Thoracic aorta (tissue), 2 donors: ENCODE measurements at regions not wholly inside any gene's neighbourhood (a gene's known extent, or its start where the extent isn't known, plus 50 kb on each side); places are given as distances from the start of the nearest gene placed in this dataset.

Experiments
- ATAC-seq: fragments of 150-250 bp; one replicate; pipeline ENCODE4 v1.8.0; 2017; ENCODE audit warnings: low read depth; ENCODE audit not compliant: insufficient number of reproducible peaks, low FRiP score
- DNase-seq: peaks from one replicate; pipeline ENCODE4 v3.0.0-alpha.2; 2020; ENCODE audit warnings: low spot score
- H3K27ac ChIP-seq, 2 donors: fragments of 200-600 bp; sonication (generic); 1 replicate in 1 of 2; 2 replicates in 1 of 2; pipeline ENCODE4 v1.5.1; 2016; ENCODE audit warnings: mild to moderate bottlenecking in 2 of 2, moderate library complexity in 2 of 2
- H3K27me3 ChIP-seq: fragments of 200-600 bp; sonication (generic); replicated peaks from 2 replicates; pipeline ENCODE4 v1.6.0; 2016; ENCODE audit warnings: mild to moderate bottlenecking; ENCODE audit not compliant: insufficient read depth
- H3K36me3 ChIP-seq: fragments of 200-600 bp; sonication (generic); one replicate; pipeline ENCODE4 v1.5.1; 2016
- H3K4me1 ChIP-seq, 2 donors: fragments of 200-600 bp; sonication (generic); 1 replicate in 1 of 2; 2 replicates in 1 of 2; pipeline versions ENCODE4 v1.5.1 to v1.6.0; 2016; ENCODE audit warnings: low read depth in 2 of 2, mild to moderate bottlenecking in 1 of 2; ENCODE audit not compliant: control insufficient read depth in 1 of 2
- H3K4me3 ChIP-seq: fragments of 200-600 bp; sonication (generic); 2 replicates; pipeline ENCODE4 v1.5.1; 2016; ENCODE audit warnings: mild to moderate bottlenecking
- H3K9me3 ChIP-seq: fragments of 200-600 bp; sonication (generic); 2 replicates; pipeline ENCODE4 v1.5.1; 2016
- TF ChIP-seq, protein P1 (sequence below): fragments of 200-600 bp; sonication (generic); IDR thresholded peaks from one replicate; pipeline ENCODE4 v1.5.1; 2019; ENCODE audit warnings: antibody characterized with exemption

DNA sequence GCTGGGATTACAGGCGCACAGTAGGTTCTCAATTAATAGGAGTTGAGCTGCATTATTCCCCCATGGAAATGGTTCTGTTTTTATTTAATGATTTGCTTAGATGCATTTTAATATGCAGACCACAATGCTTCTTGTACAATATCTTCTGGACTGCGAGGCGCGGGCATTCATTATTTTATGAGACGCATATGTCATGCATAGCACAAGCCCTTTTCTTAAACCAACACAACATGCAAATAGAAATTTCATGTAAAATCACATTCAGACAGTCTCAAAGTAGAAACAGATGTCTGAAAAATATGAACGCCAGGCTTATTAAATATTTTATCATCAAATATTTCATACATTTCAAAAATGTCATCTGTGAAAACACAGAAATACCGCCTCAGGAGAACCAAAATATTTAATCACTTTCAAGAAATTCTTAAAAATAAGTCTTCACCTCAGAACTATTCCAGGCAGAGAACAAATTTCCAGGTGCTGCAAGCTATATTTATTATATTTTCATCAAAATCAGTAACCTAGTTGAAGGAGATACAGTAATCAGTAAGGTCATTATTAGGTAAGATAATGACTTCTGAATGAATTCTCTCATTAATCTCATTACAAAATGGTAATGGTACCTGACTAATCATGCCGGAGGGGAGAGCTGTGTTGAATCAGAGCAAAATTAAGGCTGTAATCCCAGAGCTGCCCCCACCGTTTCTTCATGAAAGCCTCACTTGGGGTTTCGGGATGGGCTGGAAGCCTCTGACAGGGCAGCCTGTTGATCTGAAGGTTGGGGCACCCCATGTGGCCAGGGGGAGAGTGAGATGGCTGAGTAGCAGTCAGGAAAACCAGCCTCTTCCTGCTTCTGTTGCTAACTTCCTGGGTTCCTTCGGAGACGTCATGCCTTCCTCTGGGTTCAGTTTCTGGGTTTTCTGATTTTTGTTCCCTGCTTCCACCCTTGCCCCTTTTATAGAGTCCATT, 133.9 kb upstream of the ZNF618 start:
- no peak for DNase-seq
- TF ChIP-seq, protein P1, sequence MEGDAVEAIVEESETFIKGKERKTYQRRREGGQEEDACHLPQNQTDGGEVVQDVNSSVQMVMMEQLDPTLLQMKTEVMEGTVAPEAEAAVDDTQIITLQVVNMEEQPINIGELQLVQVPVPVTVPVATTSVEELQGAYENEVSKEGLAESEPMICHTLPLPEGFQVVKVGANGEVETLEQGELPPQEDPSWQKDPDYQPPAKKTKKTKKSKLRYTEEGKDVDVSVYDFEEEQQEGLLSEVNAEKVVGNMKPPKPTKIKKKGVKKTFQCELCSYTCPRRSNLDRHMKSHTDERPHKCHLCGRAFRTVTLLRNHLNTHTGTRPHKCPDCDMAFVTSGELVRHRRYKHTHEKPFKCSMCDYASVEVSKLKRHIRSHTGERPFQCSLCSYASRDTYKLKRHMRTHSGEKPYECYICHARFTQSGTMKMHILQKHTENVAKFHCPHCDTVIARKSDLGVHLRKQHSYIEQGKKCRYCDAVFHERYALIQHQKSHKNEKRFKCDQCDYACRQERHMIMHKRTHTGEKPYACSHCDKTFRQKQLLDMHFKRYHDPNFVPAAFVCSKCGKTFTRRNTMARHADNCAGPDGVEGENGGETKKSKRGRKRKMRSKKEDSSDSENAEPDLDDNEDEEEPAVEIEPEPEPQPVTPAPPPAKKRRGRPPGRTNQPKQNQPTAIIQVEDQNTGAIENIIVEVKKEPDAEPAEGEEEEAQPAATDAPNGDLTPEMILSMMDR, result no peak
- no peak overlapping the region for H3K27ac ChIP-seq
- H3K9me3 ChIP-seq, result no peaks in the 10 kb centered on the region
- no peak overlapping the region for H3K4me3 ChIP-seq
- no peaks in the 10 kb centered on the region for H3K4me1 ChIP-seq
- no peaks in the 10 kb centered on the region for H3K27me3 ChIP-seq
- ATAC-seq, result no peak
- no peaks in the 10 kb centered on the region for H3K36me3 ChIP-seq

DNA sequence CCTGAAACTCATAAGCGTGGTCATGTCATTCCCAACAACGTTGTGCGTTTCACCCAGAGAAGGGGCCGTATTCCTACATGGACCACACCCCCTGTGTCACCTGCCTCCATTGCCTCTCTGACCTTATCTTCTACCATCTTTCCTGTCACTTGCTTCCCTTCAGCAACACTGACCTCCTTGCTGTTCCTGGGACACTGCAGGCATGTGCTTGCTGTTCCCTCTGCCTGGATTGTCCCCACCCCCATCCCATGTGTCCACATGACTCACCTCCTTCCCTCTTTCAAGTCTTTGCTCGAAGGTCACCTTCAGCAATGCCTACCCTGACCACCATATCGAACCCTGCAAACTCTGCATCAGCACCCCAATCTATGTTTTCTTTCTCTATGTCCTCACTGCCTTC, 133.2 kb upstream of the ZNF618 start:
- H3K27ac ChIP-seq, result no peak overlapping the region
- DNase-seq, result no peak
- no peaks in the 10 kb centered on the region for H3K27me3 ChIP-seq
- no peak for ATAC-seq
- no peaks in the 10 kb centered on the region for H3K36me3 ChIP-seq
- TF ChIP-seq, protein P1, result no peak
- no peaks in the 10 kb centered on the region for H3K9me3 ChIP-seq
- H3K4me1 ChIP-seq, result no peaks in the 10 kb centered on the region
- H3K4me3 ChIP-seq, result no peak overlapping the region

DNA sequence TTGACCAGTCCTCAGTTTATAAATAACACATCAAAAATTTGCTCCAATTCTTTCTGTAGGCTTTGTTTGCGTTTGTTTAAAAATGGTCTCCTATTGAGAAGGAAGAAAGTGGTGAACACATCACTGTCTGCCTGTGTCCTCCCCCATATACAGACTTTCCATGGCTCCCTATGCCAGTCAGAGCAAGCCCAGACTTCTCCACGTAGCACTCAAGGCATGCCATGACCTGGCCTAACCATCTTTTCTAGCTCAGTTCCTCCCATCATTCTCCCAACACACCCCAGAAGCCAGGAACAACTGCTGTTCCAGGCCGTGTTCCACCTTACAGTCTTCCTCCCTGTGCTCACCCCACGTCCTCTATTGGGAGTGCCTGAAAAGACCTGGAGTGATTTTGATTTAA, 129.6 kb upstream of the ZNF618 start:
- Histone ChIP-seq H3K36me3 (no peaks in the 10 kb centered on the region), H3K4me1 (no peaks in the 10 kb centered on the region), H3K4me3 (no peak overlapping the region), H3K9me3 (peaks cover 6% of the 10 kb centered on the region), H3K27me3 (no peaks in the 10 kb centered on the region), H3K27ac (no peak overlapping the region)
- TF ChIP-seq, protein P1, result no peak
- no peak for ATAC-seq
- DNase-seq, result no peak

DNA sequence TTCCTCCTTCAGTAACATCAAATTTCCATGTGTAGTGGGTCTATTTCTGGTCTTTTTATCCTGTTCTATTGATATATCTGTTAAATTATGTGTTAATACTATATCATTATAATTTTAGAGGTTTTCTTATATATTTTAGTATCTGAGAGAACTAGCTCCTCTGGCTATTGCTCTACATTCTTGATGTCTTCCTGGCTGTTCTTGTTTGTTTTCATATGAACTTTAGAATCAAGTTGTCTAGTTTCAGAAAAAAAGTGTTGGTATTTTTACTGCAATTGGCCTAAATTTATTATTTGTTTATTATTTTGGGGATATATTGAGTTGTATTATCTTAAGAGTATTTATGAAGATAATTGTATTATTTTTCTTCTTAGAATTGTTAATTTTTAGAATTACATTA, 128.0 kb upstream of the ZNF618 start:
- ATAC-seq (no peak), DNase-seq (no peak)
- Histone ChIP-seq H3K9me3 (peaks cover 6% of the 10 kb centered on the region), H3K4me1 (no peaks in the 10 kb centered on the region), H3K27ac (no peak overlapping the region), H3K27me3 (no peaks in the 10 kb centered on the region), H3K36me3 (no peaks in the 10 kb centered on the region), H3K4me3 (no peak overlapping the region)
- TF ChIP-seq, protein P1, result no peak

DNA sequence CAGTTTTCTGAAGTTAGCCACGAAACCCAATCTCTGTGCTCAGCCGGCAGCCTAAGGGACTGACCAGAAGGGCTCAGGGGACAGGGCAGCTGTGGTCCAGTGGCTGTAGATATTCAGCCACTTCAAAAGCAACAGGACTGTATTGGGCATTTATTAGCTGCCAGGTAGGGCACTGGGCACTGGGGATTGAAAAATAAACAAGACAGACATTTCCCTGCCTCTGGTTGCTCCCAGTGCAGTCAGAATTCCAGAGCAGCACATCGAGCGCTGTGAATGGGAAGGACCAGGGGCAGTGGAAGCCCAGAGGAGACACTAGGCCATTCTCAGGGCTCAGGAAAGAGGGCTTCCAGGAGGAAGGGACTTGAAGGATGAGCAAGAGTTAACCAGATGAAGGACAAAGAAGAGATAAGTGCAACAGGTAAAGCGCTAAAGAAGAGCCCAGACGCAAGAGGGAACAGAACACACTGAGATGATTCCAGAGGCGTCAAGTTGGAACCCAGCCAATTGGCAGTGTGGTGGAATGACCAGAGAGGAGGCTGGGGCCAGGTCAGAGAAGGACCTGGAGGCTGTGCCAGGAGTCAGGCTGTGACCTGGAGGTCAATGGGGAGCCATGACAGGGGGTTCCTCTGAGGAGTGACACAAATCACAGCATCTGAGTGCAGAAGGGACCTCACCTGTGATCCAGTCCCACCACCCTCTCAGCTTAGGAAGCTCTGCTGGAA, 122.5 kb upstream of the ZNF618 start:
- no peak for ATAC-seq
- no peak overlapping the region for H3K27ac ChIP-seq
- no peaks in the 10 kb centered on the region for H3K27me3 ChIP-seq

More for the DNA sequence above, 122.5 kb upstream of the ZNF618 start:
- no peak for DNase-seq
- Histone ChIP-seq H3K36me3 (no peaks in the 10 kb centered on the region), H3K4me1 (peaks cover 5 to 12% of the 10 kb centered on the region in 2 donors), H3K4me3 (no peak overlapping the region), H3K9me3 (peaks cover 6% of the 10 kb centered on the region)
- TF ChIP-seq, protein P1, result no peak
